ENCODE measurements at regions not wholly inside any gene's neighbourhood (a gene's known extent, or its start where the extent isn't known, plus 50 kb on each side); places are given as distances from the start of the nearest gene placed in this dataset.

GRCh38 chr14:64644629-64645028 lies 59.6 kb upstream of the PLEKHG3 start:
- TF ChIP-seq, protein P1, sequence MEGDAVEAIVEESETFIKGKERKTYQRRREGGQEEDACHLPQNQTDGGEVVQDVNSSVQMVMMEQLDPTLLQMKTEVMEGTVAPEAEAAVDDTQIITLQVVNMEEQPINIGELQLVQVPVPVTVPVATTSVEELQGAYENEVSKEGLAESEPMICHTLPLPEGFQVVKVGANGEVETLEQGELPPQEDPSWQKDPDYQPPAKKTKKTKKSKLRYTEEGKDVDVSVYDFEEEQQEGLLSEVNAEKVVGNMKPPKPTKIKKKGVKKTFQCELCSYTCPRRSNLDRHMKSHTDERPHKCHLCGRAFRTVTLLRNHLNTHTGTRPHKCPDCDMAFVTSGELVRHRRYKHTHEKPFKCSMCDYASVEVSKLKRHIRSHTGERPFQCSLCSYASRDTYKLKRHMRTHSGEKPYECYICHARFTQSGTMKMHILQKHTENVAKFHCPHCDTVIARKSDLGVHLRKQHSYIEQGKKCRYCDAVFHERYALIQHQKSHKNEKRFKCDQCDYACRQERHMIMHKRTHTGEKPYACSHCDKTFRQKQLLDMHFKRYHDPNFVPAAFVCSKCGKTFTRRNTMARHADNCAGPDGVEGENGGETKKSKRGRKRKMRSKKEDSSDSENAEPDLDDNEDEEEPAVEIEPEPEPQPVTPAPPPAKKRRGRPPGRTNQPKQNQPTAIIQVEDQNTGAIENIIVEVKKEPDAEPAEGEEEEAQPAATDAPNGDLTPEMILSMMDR (IDR thresholded peaks at IDR 0.05) = no peak
- no peak for TF ChIP-seq POLR2A (IDR thresholded peaks at IDR 0.05)
